Keratinocyte (primary cell): ENCODE measurements at regions not wholly inside any gene's neighbourhood (a gene's known extent, or its start where the extent isn't known, plus 50 kb on each side); places are given as distances from the start of the nearest gene placed in this dataset.

Source experiments
- small RNA-seq, 3 experiments: library from RNA; depleted of rRNA; stranded (forward); fragments of <200 nt; gene quantifications; one replicate each; pipeline ENCODE3, GENCODE V24; 2012; ENCODE audit warnings: low read depth in 3 of 3, low replicate concordance in 1 of 3; ENCODE audit not compliant: insufficient read length in 3 of 3

Small RNAs in the stretch of these regions (small RNA-seq; reads per million reads assigned to genes)
- 0 reads per million in 3 experiments for gene ENPP7P3
- 0 reads per million in 3 experiments for gene SNRPCP8
